CD14-positive monocyte (primary cell): ENCODE measurements at regions not wholly inside any gene's neighbourhood (a gene's known extent, or its start where the extent isn't known, plus 50 kb on each side); places are given as distances from the start of the nearest gene placed in this dataset.

Experiments
- DNase-seq, 3 donors: peaks; one replicate each; pipeline ENCODE4 v3.0.0-alpha.2; 2011 to 2022
- H2AFZ ChIP-seq: 2 replicates; pipeline ENCODE4 v1.6.0; 2012; ENCODE audit warnings: mild to moderate bottlenecking, low read depth, low read length, inconsistent platforms; ENCODE audit not compliant: insufficient read depth, poor library complexity, severe bottlenecking
- H3K27ac ChIP-seq, 2 donors: 1 replicate in 1 of 2; 2 replicates in 1 of 2; pipeline ENCODE4 v1.5.1; 2012 to 2013; ENCODE audit warnings: low read length in 2 of 2, control low read depth in 1 of 2, inconsistent platforms in 1 of 2, low read depth in 1 of 2, mild to moderate bottlenecking in 1 of 2
- H3K27me3 ChIP-seq, 2 donors: one replicate each; pipeline versions ENCODE4 v1.6.0 to v1.6.1; 2011 to 2013; ENCODE audit warnings: low read length in 2 of 2; ENCODE audit not compliant: control insufficient read depth in 2 of 2, insufficient read depth in 2 of 2
- H3K36me3 ChIP-seq, 2 donors: replicated peaks in 1 of 2; 1 replicate in 1 of 2; 2 replicates in 1 of 2; pipeline versions ENCODE4 v1.5.1 to v1.6.1; 2012 to 2013; ENCODE audit warnings: low read length in 2 of 2, control low read depth in 1 of 2, inconsistent platforms in 1 of 2, mild to moderate bottlenecking in 1 of 2; ENCODE audit not compliant: insufficient read depth in 2 of 2, control insufficient read depth in 1 of 2
- H3K4me1 ChIP-seq, 2 donors: 1 replicate in 1 of 2; 2 replicates in 1 of 2; pipeline versions ENCODE4 v1.5.1 to v1.6.1; 2012 to 2013; ENCODE audit warnings: low read length in 2 of 2, control low read depth in 1 of 2, inconsistent platforms in 1 of 2, mild to moderate bottlenecking in 1 of 2, moderate library complexity in 1 of 2; ENCODE audit not compliant: insufficient read depth in 2 of 2, control insufficient read depth in 1 of 2
- H3K4me2 ChIP-seq: replicated peaks from 2 replicates; pipeline ENCODE3; 2012; ENCODE audit warnings: low read length, moderate library complexity, mild to moderate bottlenecking; ENCODE audit not compliant: poor library complexity, severe bottlenecking; ENCODE audit errors: extremely low read depth
- H3K4me3 ChIP-seq, 3 experiments: fragments of 200-600 bp in 1 of 3; sonication (generic) in 1 of 3; replicated peaks in 1 of 3; 1 replicate in 2 of 3; 2 replicates in 1 of 3; pipeline ENCODE4 v1.5.1; 2011 to 2013; ENCODE audit warnings: low read length in 3 of 3, mild to moderate bottlenecking in 3 of 3, control low read depth in 2 of 3, low read depth in 2 of 3, inconsistent platforms in 1 of 3, moderate library complexity in 1 of 3
- H3K79me2 ChIP-seq: 2 replicates; pipeline ENCODE4 v1.6.0; 2012; ENCODE audit warnings: mild to moderate bottlenecking, control low read depth, inconsistent platforms, low read length, moderate library complexity; ENCODE audit not compliant: insufficient read depth
- H3K9ac ChIP-seq: 2 replicates; pipeline ENCODE4 v1.6.0; 2017; ENCODE audit warnings: low read length, mild to moderate bottlenecking; ENCODE audit not compliant: insufficient read depth, poor library complexity, severe bottlenecking
- H3K9me3 ChIP-seq, 2 donors: replicated peaks in 1 of 2; 1 replicate in 1 of 2; 2 replicates in 1 of 2; pipeline versions ENCODE4 v1.5.1 to v1.6.1; 2012 to 2013; ENCODE audit warnings: low read length in 2 of 2, control low read depth in 1 of 2; ENCODE audit not compliant: control insufficient read depth in 1 of 2, insufficient read depth in 1 of 2
- H4K20me1 ChIP-seq: 2 replicates; pipeline ENCODE4 v1.6.0; 2012; ENCODE audit warnings: mild to moderate bottlenecking, low read length, control low read depth, moderate library complexity; ENCODE audit not compliant: insufficient read depth
- H3K27ac Mint-ChIP-seq, 7 donors: one replicate each; pipeline ENCODE4 v1.8.0; 2020; ENCODE audit warnings: mild to moderate bottlenecking in 7 of 7, mixed read lengths in 7 of 7, moderate library complexity in 6 of 7, inconsistent platforms in 2 of 7
- H3K27me3 Mint-ChIP-seq, 3 donors: one replicate each; pipeline ENCODE4 v1.8.0; 2021 to 2022; ENCODE audit warnings: low read depth in 3 of 3, mild to moderate bottlenecking in 3 of 3, mixed read lengths in 3 of 3, moderate library complexity in 3 of 3, inconsistent platforms in 1 of 3
- H3K36me3 Mint-ChIP-seq, 2 donors: one replicate each; pipeline ENCODE4 v1.8.0; 2020; ENCODE audit warnings: mixed read lengths in 2 of 2, inconsistent platforms in 1 of 2, mild to moderate bottlenecking in 1 of 2
- H3K4me1 Mint-ChIP-seq: one replicate; pipeline ENCODE4 v1.8.0; 2020; ENCODE audit warnings: mild to moderate bottlenecking, mixed read lengths
- H3K4me3 Mint-ChIP-seq, 2 donors: one replicate each; pipeline ENCODE4 v1.8.0; 2020; ENCODE audit warnings: mild to moderate bottlenecking in 2 of 2, mixed read lengths in 2 of 2, moderate library complexity in 1 of 2
- H3K9me3 Mint-ChIP-seq, 7 donors: one replicate each; pipeline ENCODE4 v1.8.0; 2020 to 2022; ENCODE audit warnings: mixed read lengths in 7 of 7, mild to moderate bottlenecking in 6 of 7, moderate library complexity in 6 of 7, inconsistent platforms in 2 of 7
- CTCF ChIP-seq: fragments of 200-600 bp; IDR thresholded peaks from one replicate; pipeline ENCODE4 v1.8.0; 2022; ENCODE audit warnings: antibody characterized with exemption, mild to moderate bottlenecking
- WGBS: methylation state at CpG from one replicate; pipeline ENCODE4 v1.1.5; 2013; ENCODE audit warnings: missing lambda C conversion rate; ENCODE audit not compliant: insufficient coverage; 5-methylcytosine and 5-hydroxymethylcytosine counted together
- intact Hi-C, 2 donors: fragments of 100-400 bp; cut with micrococcal nuclease; formaldehyde crosslinking; loops; one replicate each; pipeline versions ENCODE4 v1.15.0 to v1.15.1; 2023

GRCh38 chr3:55128225-55128823, 200.5 kb upstream of the LRTM1 start:
- intact Hi-C loops, result no loop called here

DNA sequence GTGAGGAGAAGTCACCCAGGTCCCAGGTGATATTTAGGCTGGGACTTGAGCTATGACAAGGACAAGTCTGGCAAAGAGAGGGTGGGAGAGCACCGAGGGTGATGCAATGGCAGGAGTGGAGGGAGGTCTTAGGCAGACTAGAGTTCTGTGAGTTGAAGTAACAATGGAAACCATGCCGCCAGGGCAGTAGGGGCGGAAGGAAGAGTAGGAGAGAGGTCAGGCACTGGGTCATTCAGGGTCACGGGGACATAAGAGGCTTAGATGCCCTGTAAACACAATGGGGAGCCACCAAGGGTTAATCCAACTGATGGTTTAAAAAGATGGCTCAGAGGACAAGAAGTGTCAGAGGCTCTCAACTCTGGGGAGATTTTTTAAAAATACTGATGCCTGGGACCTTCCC, 199.7 kb upstream of the LRTM1 start:
- intact Hi-C loops, result no loop called here
- Histone ChIP-seq H3K36me3 (no peaks in the 10 kb centered on the region), H3K9me3 (peaks cover 0 to 2% of the 10 kb centered on the region in 2 donors), H3K4me2 (no peak overlapping the region), H4K20me1 (no peaks in the 10 kb centered on the region), H3K27me3 (no peaks in the 10 kb centered on the region), H3K9ac (no peak overlapping the region), H3K4me3 (no peak overlapping the region), H3K27ac (no peak overlapping the region), H2AFZ (no peak overlapping the region), H3K79me2 (no peaks in the 10 kb centered on the region), H3K4me1 (no peaks in the 10 kb centered on the region)
- no peak overlapping the region for H3K27ac Mint-ChIP-seq
- H3K9me3 Mint-ChIP-seq, result peaks cover 0 to 8% (median 2%) of the 10 kb centered on the region in 7 donors
- DNase-seq, result no peak
- no peak overlapping the region for H3K4me3 Mint-ChIP-seq
- peaks cover 2 to 5% (median 2%) of the 10 kb centered on the region in 3 donors for H3K27me3 Mint-ChIP-seq
- WGBS, result 50% methylated on average over 4 of the region's 4 CpGs
- H3K36me3 Mint-ChIP-seq, result no peaks in the 10 kb centered on the region
- no peaks in the 10 kb centered on the region for H3K4me1 Mint-ChIP-seq
- TF ChIP-seq CTCF, result no peak

More at GRCh38 chr3:55128225-55128823, 200.5 kb upstream of the LRTM1 start:
- H3K27me3 Mint-ChIP-seq, result peaks cover 2 to 5% (median 2%) of the 10 kb centered on the region in 3 donors
- H3K4me3 ChIP-seq, result no peak overlapping the region
- no peaks in the 10 kb centered on the region for H3K79me2 ChIP-seq
- no peak overlapping the region for H3K9ac ChIP-seq
- H3K27ac ChIP-seq, result no peak overlapping the region
- no peaks in the 10 kb centered on the region for H3K36me3 ChIP-seq
- no peak for TF ChIP-seq CTCF
- no CpG with 5 or more reads among the region's 8 CpGs for WGBS
- no peaks in the 10 kb centered on the region for H3K36me3 Mint-ChIP-seq
- H3K27ac Mint-ChIP-seq, result no peak overlapping the region
- no peaks in the 10 kb centered on the region for H3K4me1 Mint-ChIP-seq
- no peak overlapping the region for H3K4me3 Mint-ChIP-seq
- no peaks in the 10 kb centered on the region for H3K4me1 ChIP-seq
- peaks cover 0 to 11% (median 2%) of the 10 kb centered on the region in 7 donors for H3K9me3 Mint-ChIP-seq
- H3K27me3 ChIP-seq, result no peaks in the 10 kb centered on the region
- H3K9me3 ChIP-seq, result peaks cover 0 to 2% of the 10 kb centered on the region in 2 donors
- no peak overlapping the region for H3K4me2 ChIP-seq
- no peaks in the 10 kb centered on the region for H4K20me1 ChIP-seq
- H2AFZ ChIP-seq, result no peak overlapping the region
- DNase-seq, result no peak
